ENCODE measurements at regions not wholly inside any gene's neighbourhood (a gene's known extent, or its start where the extent isn't known, plus 50 kb on each side); places are given as distances from the start of the nearest gene placed in this dataset.

DNA sequence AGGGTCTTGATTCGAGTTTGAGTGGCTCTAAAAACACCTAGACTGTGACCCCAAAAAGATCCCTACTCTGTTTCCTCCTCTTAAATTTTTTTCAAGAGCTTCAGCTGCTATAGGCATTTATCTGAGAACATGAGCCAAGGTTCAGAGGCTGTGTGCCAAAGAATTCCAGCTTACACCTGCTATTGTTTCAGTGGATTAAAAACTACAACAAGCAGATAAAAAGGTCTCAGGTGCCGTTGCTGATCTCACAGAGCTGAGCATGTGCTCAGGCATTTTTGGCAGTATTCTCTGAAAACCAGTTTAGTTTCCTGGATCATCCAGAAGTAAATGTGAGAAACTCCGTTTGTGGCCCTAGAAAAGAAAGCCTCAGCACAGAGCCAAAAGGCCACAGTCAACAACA, 349.2 kb downstream of the DEPDC1B start:
- TF ChIP-seq CTCF (IDR thresholded peaks at IDR 0.05) (no peak), POLR2A (IDR thresholded peaks at IDR 0.05; ENCODE audit: low read depth) (no peak), POLR2AphosphoS5 (IDR thresholded peaks at IDR 0.05) (no peak), EP300 (IDR thresholded peaks at IDR 0.05) (no peak)
